ENCODE measurements at regions not wholly inside any gene's neighbourhood (a gene's known extent, or its start where the extent isn't known, plus 50 kb on each side); places are given as distances from the start of the nearest gene placed in this dataset.

GRCh38 chr9:135320331-135320730 lies 159.3 kb upstream of the PPP1R26 start:
- ChIA-PET CTCF (ENCODE audit: low intra/inter-chr PET ratio) (no interaction called here), POLR2A (interaction anchor here (0.6 kb wide), 1 partner anchor 20 kb away, joined by 3 read pairs; no protein-coding TSS in a partner anchor)
- ATAC-seq (no peak), DNase-seq (ENCODE audit: extremely low read depth in 1 of 4, low spot score in 3 of 4) (no peak), FAIRE-seq (no peak)
- Histone ChIP-seq H4K20me1 (replicated peaks; ENCODE audit: control insufficient read depth, insufficient read depth, low read length) (no peaks in the 10 kb centered on the region), H3K27me3 (ENCODE audit: control insufficient read depth in 2 of 2, insufficient read depth in 2 of 2, low read length in 2 of 2) (peaks cover 0 to 13% of the 10 kb centered on the region in 2 experiments; a peak in 1 of 5 replicates), H3K36me3 (ENCODE audit: control insufficient read depth, insufficient read depth, low read length) (no peaks in the 10 kb centered on the region), H2AFZ (ENCODE audit: low read depth, low read length) (no peak overlapping the region), H3K27ac (ENCODE audit: extremely low read depth, low read depth, low read length) (no peak overlapping the region), H3K9me3 (replicated peaks; ENCODE audit: control insufficient read depth, insufficient read depth, low read depth, low read length) (no peaks in the 10 kb centered on the region), H3K9ac (ENCODE audit: insufficient read depth in 1 of 2, low read depth in 2 of 2, low read length in 2 of 2) (no peak overlapping the region), H3K4me2 (ENCODE audit: insufficient read depth, low read length) (no peak overlapping the region), H3K4me1 (replicated peaks in 1 of 2; ENCODE audit: control insufficient read depth in 2 of 2, insufficient read depth in 2 of 2, low read length in 2 of 2) (no peaks in the 10 kb centered on the region), H3K4me3 (no peak overlapping the region), H3K9me1 (ENCODE audit: control insufficient read depth, insufficient read depth, low read length) (no peaks in the 10 kb centered on the region), H3K79me2 (ENCODE audit: control insufficient read depth, insufficient read depth, low read length) (no peaks in the 10 kb centered on the region)
- 3% methylated on average over 6 of the region's 6 CpGs for WGBS (ENCODE audit: insufficient coverage, low coverage, missing lambda C conversion rate)
- in situ Hi-C loops (cut with MboI), result no loop called here
- TF ChIP-seq, protein P1, sequence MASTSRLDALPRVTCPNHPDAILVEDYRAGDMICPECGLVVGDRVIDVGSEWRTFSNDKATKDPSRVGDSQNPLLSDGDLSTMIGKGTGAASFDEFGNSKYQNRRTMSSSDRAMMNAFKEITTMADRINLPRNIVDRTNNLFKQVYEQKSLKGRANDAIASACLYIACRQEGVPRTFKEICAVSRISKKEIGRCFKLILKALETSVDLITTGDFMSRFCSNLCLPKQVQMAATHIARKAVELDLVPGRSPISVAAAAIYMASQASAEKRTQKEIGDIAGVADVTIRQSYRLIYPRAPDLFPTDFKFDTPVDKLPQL (IDR thresholded peaks at IDR 0.05; ENCODE audit: extremely low read depth, insufficient read length), result no peak
- TF ChIP-seq NFE2 (IDR thresholded peaks at IDR 0.05; ENCODE audit: low read depth) (no peak), SREBF2 (CRISPR knock-in tag; IDR thresholded peaks at IDR 0.05) (no peak), HMGXB4 (CRISPR knock-in tag; IDR thresholded peaks at IDR 0.05) (no peak), ZNF311 (CRISPR knock-in tag; IDR thresholded peaks at IDR 0.05) (no peak), RBM22 (IDR thresholded peaks at IDR 0.05; ENCODE audit: low read depth, low read length, poor library complexity, severe bottlenecking) (no peak), MXD1 (CRISPR knock-in tag; IDR thresholded peaks at IDR 0.05; ENCODE audit: borderline replicate concordance, poor library complexity, severe bottlenecking) (no peak), RAD51 (IDR thresholded peaks at IDR 0.05; ENCODE audit: borderline replicate concordance, low read depth) (no peak)
- TF ChIP-seq, protein P2, sequence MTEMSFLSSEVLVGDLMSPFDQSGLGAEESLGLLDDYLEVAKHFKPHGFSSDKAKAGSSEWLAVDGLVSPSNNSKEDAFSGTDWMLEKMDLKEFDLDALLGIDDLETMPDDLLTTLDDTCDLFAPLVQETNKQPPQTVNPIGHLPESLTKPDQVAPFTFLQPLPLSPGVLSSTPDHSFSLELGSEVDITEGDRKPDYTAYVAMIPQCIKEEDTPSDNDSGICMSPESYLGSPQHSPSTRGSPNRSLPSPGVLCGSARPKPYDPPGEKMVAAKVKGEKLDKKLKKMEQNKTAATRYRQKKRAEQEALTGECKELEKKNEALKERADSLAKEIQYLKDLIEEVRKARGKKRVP (CRISPR knock-in tag; IDR thresholded peaks at IDR 0.05), result no peak
- TF ChIP-seq, protein P3, sequence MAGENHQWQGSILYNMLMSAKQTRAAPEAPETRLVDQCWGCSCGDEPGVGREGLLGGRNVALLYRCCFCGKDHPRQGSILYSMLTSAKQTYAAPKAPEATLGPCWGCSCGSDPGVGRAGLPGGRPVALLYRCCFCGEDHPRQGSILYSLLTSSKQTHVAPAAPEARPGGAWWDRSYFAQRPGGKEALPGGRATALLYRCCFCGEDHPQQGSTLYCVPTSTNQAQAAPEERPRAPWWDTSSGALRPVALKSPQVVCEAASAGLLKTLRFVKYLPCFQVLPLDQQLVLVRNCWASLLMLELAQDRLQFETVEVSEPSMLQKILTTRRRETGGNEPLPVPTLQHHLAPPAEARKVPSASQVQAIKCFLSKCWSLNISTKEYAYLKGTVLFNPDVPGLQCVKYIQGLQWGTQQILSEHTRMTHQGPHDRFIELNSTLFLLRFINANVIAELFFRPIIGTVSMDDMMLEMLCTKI (IDR thresholded peaks at IDR 0.05; ENCODE audit: partially characterized antibody), result no peak
- TF ChIP-seq, protein P4, sequence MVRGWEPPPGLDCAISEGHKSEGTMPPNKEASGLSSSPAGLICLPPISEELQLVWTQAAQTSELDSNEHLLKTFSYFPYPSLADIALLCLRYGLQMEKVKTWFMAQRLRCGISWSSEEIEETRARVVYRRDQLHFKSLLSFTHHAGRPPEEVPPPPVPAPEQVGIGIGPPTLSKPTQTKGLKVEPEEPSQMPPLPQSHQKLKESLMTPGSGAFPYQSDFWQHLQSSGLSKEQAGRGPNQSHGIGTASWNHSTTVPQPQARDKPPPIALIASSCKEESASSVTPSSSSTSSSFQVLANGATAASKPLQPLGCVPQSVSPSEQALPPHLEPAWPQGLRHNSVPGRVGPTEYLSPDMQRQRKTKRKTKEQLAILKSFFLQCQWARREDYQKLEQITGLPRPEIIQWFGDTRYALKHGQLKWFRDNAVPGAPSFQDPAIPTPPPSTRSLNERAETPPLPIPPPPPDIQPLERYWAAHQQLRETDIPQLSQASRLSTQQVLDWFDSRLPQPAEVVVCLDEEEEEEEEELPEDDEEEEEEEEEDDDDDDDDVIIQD (CRISPR knock-in tag; IDR thresholded peaks at IDR 0.05), result no peak
- TF ChIP-seq, protein P5, sequence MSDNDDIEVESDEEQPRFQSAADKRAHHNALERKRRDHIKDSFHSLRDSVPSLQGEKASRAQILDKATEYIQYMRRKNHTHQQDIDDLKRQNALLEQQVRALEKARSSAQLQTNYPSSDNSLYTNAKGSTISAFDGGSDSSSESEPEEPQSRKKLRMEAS (CRISPR knock-in tag; IDR thresholded peaks at IDR 0.05), result no peak
- intact Hi-C loops (cut with micrococcal nuclease), result no loop called here
- BruUV-seq (replicated peaks), result no TSS peak

All from K562 (cell line).